ENCODE measurements at regions not wholly inside any gene's neighbourhood (a gene's known extent, or its start where the extent isn't known, plus 50 kb on each side); places are given as distances from the start of the nearest gene placed in this dataset.

DNA sequence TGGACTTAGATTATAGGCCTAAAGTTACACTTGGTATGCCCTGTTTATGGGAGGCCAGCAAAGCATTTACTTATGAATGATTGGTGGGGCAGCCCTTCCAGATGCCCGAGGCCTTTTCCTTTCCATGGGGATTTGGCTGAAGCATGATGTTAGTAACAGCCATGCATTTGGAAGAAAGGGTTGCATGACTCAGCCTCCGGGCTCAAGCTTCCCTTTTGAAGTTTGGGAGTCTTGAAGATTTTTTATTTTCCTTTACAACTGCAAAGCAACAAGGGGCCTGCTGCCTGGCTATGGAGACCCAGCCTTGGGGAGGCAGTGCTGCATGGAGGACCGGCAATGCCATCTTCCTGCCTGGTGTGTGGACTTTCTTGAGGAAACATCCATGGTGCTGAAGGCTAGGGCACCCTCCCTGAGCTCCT is 244.7 kb downstream of the ICE1 start:
- DNase-seq (ENCODE audit: insufficient read length, low spot score, missing footprints) = no peak
- Histone ChIP-seq H3K4me1 (ENCODE audit: insufficient read depth, low read length) (no peaks in the 10 kb centered on the region), H3K79me2 (ENCODE audit: insufficient read depth, low read length) (no peaks in the 10 kb centered on the region), H3K4me2 (ENCODE audit: insufficient read depth, low read length) (no peak overlapping the region), H2AFZ (ENCODE audit: low read length) (no peak overlapping the region), H3K27ac (ENCODE audit: low read depth, low read length) (no peak overlapping the region), H3K27me3 (ENCODE audit: insufficient read depth, low read length) (no peaks in the 10 kb centered on the region), H3K9me3 (ENCODE audit: low read depth, low read length) (peaks cover 4% of the 10 kb centered on the region), H4K20me1 (ENCODE audit: insufficient read depth, low read length) (no peaks in the 10 kb centered on the region), H3K4me3 (ENCODE audit: insufficient read depth, low read length) (no peak overlapping the region), H3K36me3 (ENCODE audit: insufficient read depth, low read length) (no peaks in the 10 kb centered on the region)
- TF ChIP-seq, protein P1, sequence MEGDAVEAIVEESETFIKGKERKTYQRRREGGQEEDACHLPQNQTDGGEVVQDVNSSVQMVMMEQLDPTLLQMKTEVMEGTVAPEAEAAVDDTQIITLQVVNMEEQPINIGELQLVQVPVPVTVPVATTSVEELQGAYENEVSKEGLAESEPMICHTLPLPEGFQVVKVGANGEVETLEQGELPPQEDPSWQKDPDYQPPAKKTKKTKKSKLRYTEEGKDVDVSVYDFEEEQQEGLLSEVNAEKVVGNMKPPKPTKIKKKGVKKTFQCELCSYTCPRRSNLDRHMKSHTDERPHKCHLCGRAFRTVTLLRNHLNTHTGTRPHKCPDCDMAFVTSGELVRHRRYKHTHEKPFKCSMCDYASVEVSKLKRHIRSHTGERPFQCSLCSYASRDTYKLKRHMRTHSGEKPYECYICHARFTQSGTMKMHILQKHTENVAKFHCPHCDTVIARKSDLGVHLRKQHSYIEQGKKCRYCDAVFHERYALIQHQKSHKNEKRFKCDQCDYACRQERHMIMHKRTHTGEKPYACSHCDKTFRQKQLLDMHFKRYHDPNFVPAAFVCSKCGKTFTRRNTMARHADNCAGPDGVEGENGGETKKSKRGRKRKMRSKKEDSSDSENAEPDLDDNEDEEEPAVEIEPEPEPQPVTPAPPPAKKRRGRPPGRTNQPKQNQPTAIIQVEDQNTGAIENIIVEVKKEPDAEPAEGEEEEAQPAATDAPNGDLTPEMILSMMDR (IDR thresholded peaks at IDR 0.05; ENCODE audit: extremely low read depth, low read depth, low read length) = no peak

DNA sequence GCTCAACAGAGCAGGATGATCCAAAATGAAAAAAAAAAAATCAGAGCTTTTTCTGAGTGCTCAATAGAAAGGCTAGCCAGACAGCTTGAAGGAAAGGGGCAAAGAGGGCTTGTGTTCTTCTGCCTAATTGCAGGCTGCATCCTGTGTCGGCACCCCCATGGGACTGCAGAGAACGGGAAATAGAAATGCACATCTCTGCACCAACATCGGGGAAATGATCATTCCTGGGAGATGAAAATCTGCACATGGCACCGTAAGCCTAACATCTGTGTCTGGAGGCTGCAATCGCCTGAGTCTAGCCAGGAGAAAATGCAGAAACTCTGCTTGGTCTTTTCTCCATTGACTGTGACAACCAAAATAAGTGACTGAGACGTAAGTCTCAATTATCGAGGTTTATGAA is 243.9 kb downstream of the ICE1 start:
- no peaks in the 10 kb centered on the region for H3K79me2 ChIP-seq (ENCODE audit: insufficient read depth, low read length)
- H3K27ac ChIP-seq (ENCODE audit: low read depth, low read length) = no peak overlapping the region
- DNase-seq (ENCODE audit: insufficient read length, low spot score, missing footprints) = no peak
- H3K4me2 ChIP-seq (ENCODE audit: insufficient read depth, low read length) = no peak overlapping the region
- H3K4me1 ChIP-seq (ENCODE audit: insufficient read depth, low read length) = no peaks in the 10 kb centered on the region
- H2AFZ ChIP-seq (ENCODE audit: low read length) = no peak overlapping the region
- no peaks in the 10 kb centered on the region for H3K36me3 ChIP-seq (ENCODE audit: insufficient read depth, low read length)
- no peak overlapping the region for H3K4me3 ChIP-seq (ENCODE audit: insufficient read depth, low read length)
- H3K27me3 ChIP-seq (ENCODE audit: insufficient read depth, low read length) = no peaks in the 10 kb centered on the region
- no peaks in the 10 kb centered on the region for H4K20me1 ChIP-seq (ENCODE audit: insufficient read depth, low read length)
- H3K9me3 ChIP-seq (ENCODE audit: low read depth, low read length) = peaks cover 4% of the 10 kb centered on the region
- TF ChIP-seq, protein P1 (IDR thresholded peaks at IDR 0.05; ENCODE audit: extremely low read depth, low read depth, low read length) = no peak

DNA sequence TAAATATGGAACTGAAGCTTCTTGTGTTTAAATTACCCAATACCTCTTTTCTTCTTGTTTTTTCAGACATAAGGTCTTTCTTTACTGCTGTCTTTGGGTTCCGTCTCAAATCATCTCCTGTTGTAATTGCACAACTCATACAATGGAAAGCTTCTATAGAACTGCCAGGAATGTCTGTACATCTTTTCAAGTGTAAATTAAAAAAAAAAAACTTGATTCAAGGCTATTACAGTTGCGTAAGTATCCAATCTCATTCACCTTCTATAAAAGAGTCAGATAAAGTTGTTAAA is 243.5 kb downstream of the ICE1 start:
- no peak for DNase-seq (ENCODE audit: insufficient read length, low spot score, missing footprints)
- H3K27ac ChIP-seq (ENCODE audit: low read depth, low read length) = no peak overlapping the region
- H3K4me2 ChIP-seq (ENCODE audit: insufficient read depth, low read length) = no peak overlapping the region
- H3K79me2 ChIP-seq (ENCODE audit: insufficient read depth, low read length) = no peaks in the 10 kb centered on the region
- peaks cover 4% of the 10 kb centered on the region for H3K9me3 ChIP-seq (ENCODE audit: low read depth, low read length)
- no peaks in the 10 kb centered on the region for H3K27me3 ChIP-seq (ENCODE audit: insufficient read depth, low read length)
- no peak overlapping the region for H2AFZ ChIP-seq (ENCODE audit: low read length)
- H3K4me3 ChIP-seq (ENCODE audit: insufficient read depth, low read length) = no peak overlapping the region
- H4K20me1 ChIP-seq (ENCODE audit: insufficient read depth, low read length) = no peaks in the 10 kb centered on the region
- no peaks in the 10 kb centered on the region for H3K4me1 ChIP-seq (ENCODE audit: insufficient read depth, low read length)
- no peaks in the 10 kb centered on the region for H3K36me3 ChIP-seq (ENCODE audit: insufficient read depth, low read length)
- TF ChIP-seq, protein P1 (IDR thresholded peaks at IDR 0.05; ENCODE audit: extremely low read depth, low read depth, low read length) = no peak

DNA sequence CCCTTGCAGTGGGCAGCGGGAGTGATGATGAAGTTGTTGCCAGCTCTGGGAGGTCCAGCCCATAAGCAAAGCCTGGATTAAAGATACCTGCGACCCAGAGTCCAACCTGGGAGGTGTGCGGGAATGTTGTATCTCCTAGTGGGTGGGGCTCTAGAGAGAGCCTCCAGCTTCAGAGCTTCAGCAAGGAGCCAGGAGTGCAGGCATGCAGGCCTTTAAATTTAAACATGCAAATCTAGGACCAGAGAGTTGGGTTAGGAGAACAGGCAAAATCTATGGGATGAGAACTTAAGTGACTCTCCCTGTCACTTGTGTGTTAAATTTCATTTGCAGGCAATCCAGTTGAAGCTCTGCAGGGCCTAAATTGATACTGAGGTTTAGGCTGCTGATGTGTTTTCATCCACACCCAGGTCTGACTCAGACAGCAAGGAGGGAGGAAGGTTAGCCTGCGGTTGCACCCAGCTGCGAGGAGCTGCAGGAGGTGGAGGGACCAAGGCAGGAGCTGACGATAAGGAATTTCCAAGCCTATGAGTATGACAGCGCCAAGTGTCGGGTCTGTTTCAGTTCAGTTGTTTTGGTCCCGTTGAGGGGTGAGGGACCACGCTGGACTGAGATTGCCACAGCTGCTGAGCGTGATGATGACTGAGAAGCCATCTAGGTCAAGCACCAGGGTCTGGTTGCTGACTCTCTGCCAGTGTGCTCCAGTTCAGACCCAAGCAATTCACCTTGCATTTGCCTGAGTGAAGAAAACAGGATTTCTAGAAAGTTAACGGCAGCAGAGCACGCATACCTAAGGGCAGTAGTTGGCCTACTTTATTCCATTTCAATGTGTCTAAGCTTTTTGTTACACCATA is 243.0 kb downstream of the ICE1 start:
- Histone ChIP-seq H3K9me3 (ENCODE audit: low read depth, low read length) (peaks cover 4% of the 10 kb centered on the region), H3K79me2 (ENCODE audit: insufficient read depth, low read length) (no peaks in the 10 kb centered on the region), H3K27ac (ENCODE audit: low read depth, low read length) (no peak overlapping the region), H3K36me3 (ENCODE audit: insufficient read depth, low read length) (no peaks in the 10 kb centered on the region), H3K4me1 (ENCODE audit: insufficient read depth, low read length) (no peaks in the 10 kb centered on the region), H3K4me3 (ENCODE audit: insufficient read depth, low read length) (no peak overlapping the region), H3K27me3 (ENCODE audit: insufficient read depth, low read length) (no peaks in the 10 kb centered on the region), H4K20me1 (ENCODE audit: insufficient read depth, low read length) (no peaks in the 10 kb centered on the region), H2AFZ (ENCODE audit: low read length) (no peak overlapping the region), H3K4me2 (ENCODE audit: insufficient read depth, low read length) (no peak overlapping the region)
- DNase-seq (ENCODE audit: insufficient read length, low spot score, missing footprints) = no peak
- TF ChIP-seq, protein P1 (IDR thresholded peaks at IDR 0.05; ENCODE audit: extremely low read depth, low read depth, low read length) = no peak
